HG03135 (cell line): ENCODE measurements at regions not wholly inside any gene's neighbourhood (a gene's known extent, or its start where the extent isn't known, plus 50 kb on each side); places are given as distances from the start of the nearest gene placed in this dataset.
"Not testable (repeated sequence)": the region's sequence is repeated elsewhere in the genome, so short reads cannot be mapped to it uniquely, and the experiment has no call there.

ENCODE experiments used
- ATAC-seq: cut with Tn5 transposase; IDR thresholded peaks from one replicate; pipeline ENCODE4 v1.9.1; 2021; ENCODE audit warnings: mild to moderate bottlenecking, moderate library complexity; ENCODE audit not compliant: unreplicated experiment

- no peak for ATAC-seq
Observed at GRCh38 chr5:68027519-68027918, 188.0 kb upstream of the PIK3R1 start.

- ATAC-seq = no peak
Observed at GRCh38 chr5:68026092-68026885, 189.3 kb upstream of the PIK3R1 start.

- no peak for ATAC-seq
Observed at GRCh38 chr5:68024426-68024825, 191.1 kb upstream of the PIK3R1 start.

GRCh38 chr5:68021916-68022315 lies 193.6 kb upstream of the PIK3R1 start:
- no peak for ATAC-seq

- ATAC-seq = no peak
Observed at GRCh38 chr5:68021227-68021626, 194.3 kb upstream of the PIK3R1 start.

GRCh38 chr5:68020461-68020969 lies 195.0 kb upstream of the PIK3R1 start:
- ATAC-seq = not testable (repeated sequence)

- ATAC-seq = no peak
Observed at GRCh38 chr5:68015381-68016302, 199.9 kb upstream of the PIK3R1 start.

- ATAC-seq = no peak
Observed at GRCh38 chr5:68012831-68013230, 202.7 kb upstream of the PIK3R1 start.

GRCh38 chr5:68012429-68012828 lies 203.1 kb upstream of the PIK3R1 start:
- no peak for ATAC-seq

- no peak for ATAC-seq
Observed at GRCh38 chr5:68011801-68012200, 203.8 kb upstream of the PIK3R1 start.

- ATAC-seq = no peak
Observed at GRCh38 chr5:68011259-68011760, 204.2 kb upstream of the PIK3R1 start.

GRCh38 chr5:68010740-68011139 lies 204.8 kb upstream of the PIK3R1 start:
- ATAC-seq = no peak

GRCh38 chr5:68007451-68007850 lies 208.1 kb upstream of the PIK3R1 start:
- no peak for ATAC-seq

GRCh38 chr5:68002836-68003235 lies 212.7 kb upstream of the PIK3R1 start:
- no peak for ATAC-seq

- no peak for ATAC-seq
Observed at GRCh38 chr5:68000805-68001204, 214.8 kb upstream of the PIK3R1 start.

- ATAC-seq = no peak
Observed at GRCh38 chr5:67999391-67999790, 216.2 kb upstream of the PIK3R1 start.

GRCh38 chr5:67998709-67999261 lies 216.8 kb upstream of the PIK3R1 start:
- ATAC-seq = no peak

GRCh38 chr5:67997892-67998457 lies 217.6 kb upstream of the PIK3R1 start:
- ATAC-seq = no peak

GRCh38 chr5:67997148-67997547 lies 218.4 kb upstream of the PIK3R1 start:
- no peak for ATAC-seq

GRCh38 chr5:67996596-67996995 lies 219.0 kb upstream of the PIK3R1 start:
- no peak for ATAC-seq

GRCh38 chr5:67992923-67993322 lies 222.6 kb upstream of the PIK3R1 start:
- ATAC-seq = no peak
